ENCODE measurements at regions not wholly inside any gene's neighbourhood (a gene's known extent, or its start where the extent isn't known, plus 50 kb on each side); places are given as distances from the start of the nearest gene placed in this dataset.

DNA sequence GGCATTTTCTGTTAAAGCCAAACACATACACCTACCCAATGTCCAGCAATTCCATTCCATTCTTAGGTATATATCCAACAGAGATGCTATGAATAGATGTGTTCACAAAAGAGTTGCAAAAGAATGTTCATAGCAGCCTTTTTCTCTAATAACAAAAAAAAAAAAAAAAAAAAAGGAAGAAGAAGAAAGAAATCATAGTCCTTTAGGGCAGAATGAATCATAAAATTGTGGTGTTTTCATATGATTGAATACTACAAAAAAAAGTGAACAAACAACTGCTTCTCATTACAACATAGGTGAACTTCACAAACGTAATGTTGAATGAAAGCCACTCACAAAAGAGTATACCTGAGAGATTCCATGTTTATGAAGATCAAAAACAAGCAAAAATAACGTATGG is 66.8 kb upstream of the GRK3 start:
- Histone ChIP-seq H3K27ac (ENCODE audit: low read depth) (no peak overlapping the region), H3K4me1 (ENCODE audit: insufficient read depth) (peaks cover 9% of the 10 kb centered on the region; the same call in 1 of the 2 replicates), H3K79me2 (replicated peaks; ENCODE audit: insufficient read depth) (no peaks in the 10 kb centered on the region), H4K20me1 (replicated peaks; ENCODE audit: insufficient read depth) (0 out of 2 replicates have a peak, but pooled peaks cover 3% of the 10 kb centered on the region), H2AFZ (no peak overlapping the region), H3K27me3 (ENCODE audit: insufficient read depth) (no peaks in the 10 kb centered on the region), H3K9me2 (ENCODE audit: insufficient read depth) (0 out of 2 replicates have a peak, but pooled peaks cover 7% of the 10 kb centered on the region), H3K4me3 (no peak overlapping the region), H3F3A (replicated peaks; ENCODE audit: low read depth) (no peaks in the 10 kb centered on the region), H3K4me2 (no peak overlapping the region), H3K36me3 (ENCODE audit: insufficient read depth) (no peaks in the 10 kb centered on the region)
- Mint-ChIP-seq H3K4me1 (peaks cover 6% of the 10 kb centered on the region), H3K36me3 (ENCODE audit: low read depth) (no peaks in the 10 kb centered on the region; the same call in 2 of the 3 replicates), H3K9me3 (no peaks in the 10 kb centered on the region), H3K27ac (no peak overlapping the region), H3K4me3 (no peak overlapping the region), H3K27me3 (ENCODE audit: insufficient read depth, low read depth, poor library complexity) (peaks cover 11% of the 10 kb centered on the region)
- TF ChIP-seq, protein P1, sequence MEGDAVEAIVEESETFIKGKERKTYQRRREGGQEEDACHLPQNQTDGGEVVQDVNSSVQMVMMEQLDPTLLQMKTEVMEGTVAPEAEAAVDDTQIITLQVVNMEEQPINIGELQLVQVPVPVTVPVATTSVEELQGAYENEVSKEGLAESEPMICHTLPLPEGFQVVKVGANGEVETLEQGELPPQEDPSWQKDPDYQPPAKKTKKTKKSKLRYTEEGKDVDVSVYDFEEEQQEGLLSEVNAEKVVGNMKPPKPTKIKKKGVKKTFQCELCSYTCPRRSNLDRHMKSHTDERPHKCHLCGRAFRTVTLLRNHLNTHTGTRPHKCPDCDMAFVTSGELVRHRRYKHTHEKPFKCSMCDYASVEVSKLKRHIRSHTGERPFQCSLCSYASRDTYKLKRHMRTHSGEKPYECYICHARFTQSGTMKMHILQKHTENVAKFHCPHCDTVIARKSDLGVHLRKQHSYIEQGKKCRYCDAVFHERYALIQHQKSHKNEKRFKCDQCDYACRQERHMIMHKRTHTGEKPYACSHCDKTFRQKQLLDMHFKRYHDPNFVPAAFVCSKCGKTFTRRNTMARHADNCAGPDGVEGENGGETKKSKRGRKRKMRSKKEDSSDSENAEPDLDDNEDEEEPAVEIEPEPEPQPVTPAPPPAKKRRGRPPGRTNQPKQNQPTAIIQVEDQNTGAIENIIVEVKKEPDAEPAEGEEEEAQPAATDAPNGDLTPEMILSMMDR (conservative IDR thresholded peaks at IDR 0.05; ENCODE audit: low read depth in 2 of 2) = no peak
- TF ChIP-seq CREB1 (CRISPR knock-in tag; IDR thresholded peaks at IDR 0.05; ENCODE audit: low read depth) (no peak), ZNF462 (CRISPR knock-in tag; IDR thresholded peaks at IDR 0.05) (no peak), NANOG (IDR thresholded peaks at IDR 0.05; ENCODE audit: borderline replicate concordance) (no peak), POLR2AphosphoS5 (IDR thresholded peaks at IDR 0.05; ENCODE audit: low read depth) (no peak), ETS1 (IDR thresholded peaks at IDR 0.05) (no peak), EZH2phosphoT487 (IDR thresholded peaks at IDR 0.05; ENCODE audit: unreplicated experiment) (no peak), STAT1 (IDR thresholded peaks at IDR 0.05; ENCODE audit: unreplicated experiment) (no peak), EZH2 (IDR thresholded peaks at IDR 0.05; ENCODE audit: low read depth, unreplicated experiment) (no peak), ZNF114 (CRISPR knock-in tag; IDR thresholded peaks at IDR 0.05) (no peak), ZNF331 (CRISPR knock-in tag; IDR thresholded peaks at IDR 0.05; ENCODE audit: low read depth) (no peak), REST (IDR thresholded peaks at IDR 0.05; ENCODE audit: unreplicated experiment) (no peak), JUNB (IDR thresholded peaks at IDR 0.05; ENCODE audit: unreplicated experiment) (no peak)
- DNase-seq (ENCODE audit: low spot score) (no peak), ATAC-seq (no peak)

Data from GM23338 (cell line).